ENCODE measurements at regions not wholly inside any gene's neighbourhood (a gene's known extent, or its start where the extent isn't known, plus 50 kb on each side); places are given as distances from the start of the nearest gene placed in this dataset.

- Mint-ChIP-seq H3K36me3 (ENCODE audit: insufficient read depth in 1 of 3, low read depth in 3 of 3) (peaks cover 0 to 2% (median 0%) of the 10 kb centered on the region in 3 experiments; a peak in 2 of 7 replicates), H3K27ac (no peak overlapping the region), H3K4me1 (peaks cover 0 to 4% of the 10 kb centered on the region in 2 experiments), H3K27me3 (ENCODE audit: low read depth) (no peaks in the 10 kb centered on the region), H3K9me3 (peaks cover 72 to 84% of the 10 kb centered on the region in 2 experiments), H3K4me3 (no peak overlapping the region)
- Histone ChIP-seq H3K18ac (ENCODE audit: insufficient read length, low read depth, low read length) (no peak overlapping the region), H2BK20ac (ENCODE audit: low read depth, low read length, poor library complexity, severe bottlenecking) (no peak overlapping the region), H3K79me2 (ENCODE audit: insufficient read depth, low read length) (no peaks in the 10 kb centered on the region), H3K56ac (ENCODE audit: insufficient read length, low read depth, low read length) (no peak overlapping the region), H2BK12ac (ENCODE audit: insufficient read length, low read depth, low read length) (no peak overlapping the region), H4K20me1 (ENCODE audit: control insufficient read depth, insufficient read depth, insufficient read length) (no peaks in the 10 kb centered on the region), H2BK15ac (ENCODE audit: low read depth, low read length) (no peak overlapping the region), H3K79me1 (ENCODE audit: insufficient read depth, low read depth, low read length, poor library complexity, severe bottlenecking) (no peaks in the 10 kb centered on the region), H4K8ac (replicated peaks; ENCODE audit: insufficient read length, low read depth, low read length) (no peak overlapping the region), H3K4me1 (ENCODE audit: insufficient read depth, low read length) (no peaks in the 10 kb centered on the region), H4K5ac (ENCODE audit: insufficient read length, low read depth, low read length) (no peak overlapping the region), H3K4me2 (ENCODE audit: insufficient read depth, insufficient read length, low read length) (no peak overlapping the region), H2AK5ac (ENCODE audit: insufficient read length, low read length) (no peak overlapping the region), H3K9me3 (ENCODE audit: control insufficient read depth, low read depth, low read length) (peaks cover 35% of the 10 kb centered on the region), H3K23me2 (ENCODE audit: insufficient read length, low read depth, low read length, poor library complexity, severe bottlenecking) (no peaks in the 10 kb centered on the region), H3K27me3 (ENCODE audit: insufficient read depth, low read length) (no peaks in the 10 kb centered on the region), H3K14ac (ENCODE audit: insufficient read depth, low read length) (no peak overlapping the region), H3T11ph (ENCODE audit: low read length) (no peak overlapping the region), H2BK5ac (ENCODE audit: insufficient read length, low read length) (no peak overlapping the region), H3K9ac (ENCODE audit: extremely low read depth, insufficient read length, low read length) (no peak overlapping the region), H3K4ac (ENCODE audit: low read depth, low read length) (no peak overlapping the region), H2AFZ (ENCODE audit: low read length) (no peak overlapping the region), H2BK120ac (ENCODE audit: low read depth, low read length, poor library complexity, severe bottlenecking) (no peak overlapping the region), H3K27ac (ENCODE audit: insufficient read length, low read depth, low read length) (no peak overlapping the region), H3K23ac (ENCODE audit: insufficient read length, low read depth, low read length) (no peak overlapping the region), H4K91ac (ENCODE audit: insufficient read length, low read depth, low read length) (no peak overlapping the region)
- no peak for DNase-seq
- TF ChIP-seq CTCF (conservative IDR thresholded peaks at IDR 0.05), result no peak
- WGBS (ENCODE audit: extremely low coverage, insufficient read length, low lambda C conversion rate), result no CpG with 5 or more reads among the region's 2 CpGs
These were observed 164.8 kb upstream of the NDN start for GRCh38 chr15:23851921-23852320.
